HL-60/S4 treated with retinoic acid at 250 ng/mL for 4 days and 3 days (cell line): ENCODE measurements at regions not wholly inside any gene's neighbourhood (a gene's known extent, or its start where the extent isn't known, plus 50 kb on each side); places are given as distances from the start of the nearest gene placed in this dataset.
"Not testable (repeated sequence)": the region's sequence is repeated elsewhere in the genome, so short reads cannot be mapped to it uniquely, and the experiment has no call there.

Experiments used
- in situ Hi-C: fragments of 300-500 bp; cut with MboI; formaldehyde crosslinking; loops from 2 replicates; pipeline ENCODE4 v1.7.0; 2022; ENCODE audit warnings: low sequenced_read_pairs

GRCh38 chr5:124836314-124836713 lies 89.9 kb upstream of the ZNF608 start:
- in situ Hi-C loops = not testable (repeated sequence)

GRCh38 chr5:124839371-124839998 lies 93.0 kb upstream of the ZNF608 start:
- in situ Hi-C loops = no loop called here

- in situ Hi-C loops = no loop called here
Measured at GRCh38 chr5:124841829-124842712, 95.6 kb upstream of the ZNF608 start.

DNA sequence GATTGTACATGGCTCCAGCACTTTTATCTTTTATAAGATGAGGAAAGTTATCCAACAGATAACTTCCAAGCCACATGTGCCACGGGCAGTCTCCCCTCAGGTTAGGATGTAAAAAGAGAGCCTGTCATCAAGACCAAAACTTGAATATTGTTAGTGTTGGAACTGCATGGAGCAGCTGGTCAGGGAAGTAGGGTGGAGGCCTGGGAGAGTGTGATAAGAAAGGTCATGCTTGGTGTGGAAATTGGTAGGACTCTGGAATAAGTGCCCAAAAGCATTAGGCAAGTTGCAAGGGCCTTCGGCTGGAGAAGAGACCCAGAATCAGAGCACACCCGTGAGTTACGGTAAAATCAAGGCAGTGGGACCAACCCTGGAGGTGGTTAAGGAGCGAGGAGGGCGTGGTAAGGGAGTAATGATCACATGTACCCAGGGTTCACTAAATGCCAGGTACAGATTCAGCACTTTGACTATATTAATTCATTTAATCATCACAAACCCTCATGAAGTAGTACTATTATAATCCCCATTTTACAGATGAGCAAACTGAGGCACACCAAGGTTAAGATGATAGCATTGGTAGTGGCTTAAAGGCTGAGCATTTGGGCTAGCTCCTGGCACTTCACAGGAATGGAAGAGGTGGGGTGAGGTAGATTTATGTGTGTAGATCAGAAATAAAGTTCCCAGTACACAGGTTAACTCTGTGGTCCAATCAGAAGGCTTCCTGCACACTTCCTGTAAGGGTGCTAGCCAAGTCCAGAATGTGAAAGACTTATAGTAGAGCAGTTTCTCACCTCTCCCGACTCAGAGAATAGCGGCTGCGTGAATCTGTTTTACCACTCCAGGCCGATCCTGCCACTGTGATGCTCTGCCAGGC lies 96.5 kb upstream of the ZNF608 start:
- in situ Hi-C loops = no loop called here

DNA sequence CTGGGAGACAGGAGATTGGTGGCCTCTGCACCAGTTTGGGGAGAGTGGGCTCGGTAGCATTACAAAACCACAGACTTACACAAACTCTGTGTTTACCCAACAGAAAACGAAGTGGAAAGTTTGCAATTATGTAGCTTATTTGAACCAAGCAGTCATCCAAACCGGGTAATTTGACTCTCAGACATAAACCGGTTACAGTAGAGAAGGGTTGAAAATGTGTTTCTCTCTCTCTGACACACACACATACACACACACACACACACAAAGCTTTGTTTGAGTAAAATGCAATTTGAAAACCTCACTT lies 97.1 kb upstream of the ZNF608 start:
- in situ Hi-C loops = no loop called here

DNA sequence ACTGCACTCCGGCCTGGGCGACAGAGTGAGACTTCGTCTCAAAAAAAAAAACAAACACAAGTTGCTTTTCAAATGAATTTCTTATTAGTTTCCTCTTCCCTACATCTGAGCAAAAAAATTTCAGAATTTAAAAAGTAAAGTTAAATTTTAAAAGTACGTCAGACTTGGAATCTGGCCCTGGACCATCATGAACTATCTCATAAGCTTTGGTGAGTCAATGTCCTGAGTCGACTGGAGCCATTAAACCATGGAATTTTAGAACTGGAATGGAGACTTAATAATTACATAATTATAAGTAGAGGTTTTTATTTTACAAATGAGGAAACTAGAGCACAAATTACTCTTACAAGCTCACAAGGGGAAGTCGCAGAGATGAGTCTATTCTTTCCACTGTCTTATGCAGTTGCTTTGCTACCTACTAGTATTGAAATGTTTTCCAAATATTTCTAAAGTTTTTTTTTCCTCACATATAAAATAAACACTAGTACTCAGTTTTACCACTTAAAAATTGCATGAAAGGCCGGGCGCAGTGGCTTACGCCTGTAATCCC lies 98.0 kb upstream of the ZNF608 start:
- in situ Hi-C loops = no loop called here

- in situ Hi-C loops = no loop called here
Measured at GRCh38 chr5:124847907-124848306, 101.5 kb upstream of the ZNF608 start.

DNA sequence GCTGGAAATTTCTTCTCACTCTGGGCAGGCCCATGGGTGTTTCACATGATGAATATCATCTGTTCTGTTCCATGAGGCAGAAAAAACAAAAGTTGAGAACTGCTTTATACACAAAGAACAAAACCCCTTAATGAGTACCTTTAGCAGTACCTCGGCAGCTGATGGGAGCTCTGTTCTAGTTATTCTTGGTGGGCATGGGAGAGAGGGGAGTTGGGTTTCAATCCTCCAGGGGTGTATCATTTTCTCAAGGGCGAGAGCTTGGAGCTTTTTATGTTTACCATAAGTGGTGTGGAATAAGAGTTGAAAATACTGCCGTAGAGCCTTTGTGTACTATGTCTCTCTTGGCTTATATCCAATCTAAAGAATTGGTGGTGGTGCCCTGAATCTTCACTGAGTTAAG lies 103.3 kb upstream of the ZNF608 start:
- in situ Hi-C loops = no loop called here

- in situ Hi-C loops = no loop called here
Measured at GRCh38 chr5:124856726-124857125, 110.3 kb upstream of the ZNF608 start.

DNA sequence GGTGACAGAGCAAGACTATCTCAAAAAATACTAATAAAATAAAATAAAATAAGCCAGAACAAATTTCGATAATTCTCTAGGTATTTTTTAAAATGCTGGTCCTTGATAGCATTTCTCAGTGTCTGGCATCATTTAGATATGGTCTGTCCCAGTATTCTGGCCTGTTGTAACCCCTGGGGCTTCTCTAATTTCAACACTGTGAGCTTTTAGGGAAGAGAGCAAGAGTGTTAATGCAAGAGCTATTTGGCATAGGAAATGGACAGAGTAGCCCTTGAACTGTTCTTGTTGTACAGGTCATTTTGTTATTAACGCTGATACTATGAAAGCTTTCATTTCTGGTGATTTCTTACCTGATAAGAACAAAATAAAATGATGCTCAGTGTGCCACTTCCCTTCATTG lies 112.2 kb upstream of the ZNF608 start:
- in situ Hi-C loops = no loop called here

- in situ Hi-C loops = no loop called here
Measured at GRCh38 chr5:124859027-124859426, 112.6 kb upstream of the ZNF608 start.

DNA sequence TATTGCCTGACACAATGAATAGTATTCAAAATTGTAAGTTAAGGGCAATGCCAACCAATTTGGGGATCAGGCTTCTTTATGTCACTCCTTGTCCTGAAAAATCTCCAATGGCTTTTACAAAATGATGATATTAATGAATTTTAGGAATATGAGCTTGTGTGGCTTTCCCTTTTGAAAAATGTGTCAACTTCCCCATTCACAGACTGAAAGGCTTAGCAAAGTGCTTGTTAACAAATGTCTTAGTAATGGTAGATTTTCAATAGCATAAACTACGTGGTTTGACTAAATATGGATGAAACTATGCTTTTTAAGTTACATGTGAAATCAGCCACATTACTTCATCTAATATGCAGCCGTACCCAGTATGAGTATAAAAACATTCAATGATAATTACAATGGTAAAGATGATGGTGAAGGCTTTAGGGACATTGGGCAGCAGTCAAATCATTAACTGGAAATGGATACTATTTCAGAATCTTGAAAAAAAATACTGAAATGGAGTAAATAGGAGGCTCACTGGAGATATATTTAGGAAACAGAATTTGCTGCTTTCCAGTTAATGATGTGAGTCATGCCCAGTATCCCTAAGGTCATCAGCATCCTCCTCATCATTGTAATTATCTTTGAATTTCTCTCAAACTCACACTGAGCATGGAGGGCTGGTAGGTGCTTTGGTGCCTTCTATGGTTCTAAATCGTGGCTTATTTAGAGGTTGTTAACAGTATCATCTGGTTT lies 113.3 kb upstream of the ZNF608 start:
- in situ Hi-C loops = no loop called here

DNA sequence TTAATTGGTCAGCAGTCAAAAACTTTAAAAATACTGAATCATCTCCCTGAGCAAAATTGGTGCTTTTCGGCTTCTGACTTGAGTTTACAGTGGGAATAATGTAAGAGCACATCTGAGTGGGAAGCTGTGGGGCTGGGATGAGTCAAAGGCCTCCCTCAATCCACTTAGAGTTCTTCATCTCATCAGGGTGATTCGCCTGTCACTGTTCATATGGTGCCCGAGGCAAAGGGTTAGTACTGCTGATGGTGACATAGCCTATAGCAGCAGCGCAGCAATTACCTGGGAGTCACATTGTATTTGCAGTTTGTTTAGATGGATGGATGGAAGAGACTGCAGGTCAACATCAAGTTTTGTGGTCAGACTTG lies 113.8 kb upstream of the ZNF608 start:
- in situ Hi-C loops = no loop called here

DNA sequence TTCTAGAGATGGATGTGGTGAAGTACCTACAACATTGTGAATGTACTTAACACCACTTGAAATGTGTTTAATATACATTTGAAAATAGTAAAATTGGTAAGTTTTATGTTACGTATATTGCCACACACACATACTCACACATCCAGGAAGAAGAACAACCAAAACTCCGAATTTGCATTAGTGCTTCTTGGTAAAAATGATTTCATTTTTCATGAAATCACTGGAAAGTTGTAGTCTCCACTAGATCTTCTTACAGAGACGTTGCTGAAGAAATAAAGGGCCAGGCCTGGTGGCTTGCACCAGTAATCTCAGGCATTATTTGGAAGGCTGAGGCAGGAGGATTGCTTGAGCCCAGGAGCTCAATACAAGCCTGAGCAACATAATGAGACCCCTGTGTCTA lies 118.6 kb upstream of the ZNF608 start:
- in situ Hi-C loops = no loop called here

- in situ Hi-C loops = no loop called here
Measured at GRCh38 chr5:124865603-124866354, 119.3 kb upstream of the ZNF608 start.

DNA sequence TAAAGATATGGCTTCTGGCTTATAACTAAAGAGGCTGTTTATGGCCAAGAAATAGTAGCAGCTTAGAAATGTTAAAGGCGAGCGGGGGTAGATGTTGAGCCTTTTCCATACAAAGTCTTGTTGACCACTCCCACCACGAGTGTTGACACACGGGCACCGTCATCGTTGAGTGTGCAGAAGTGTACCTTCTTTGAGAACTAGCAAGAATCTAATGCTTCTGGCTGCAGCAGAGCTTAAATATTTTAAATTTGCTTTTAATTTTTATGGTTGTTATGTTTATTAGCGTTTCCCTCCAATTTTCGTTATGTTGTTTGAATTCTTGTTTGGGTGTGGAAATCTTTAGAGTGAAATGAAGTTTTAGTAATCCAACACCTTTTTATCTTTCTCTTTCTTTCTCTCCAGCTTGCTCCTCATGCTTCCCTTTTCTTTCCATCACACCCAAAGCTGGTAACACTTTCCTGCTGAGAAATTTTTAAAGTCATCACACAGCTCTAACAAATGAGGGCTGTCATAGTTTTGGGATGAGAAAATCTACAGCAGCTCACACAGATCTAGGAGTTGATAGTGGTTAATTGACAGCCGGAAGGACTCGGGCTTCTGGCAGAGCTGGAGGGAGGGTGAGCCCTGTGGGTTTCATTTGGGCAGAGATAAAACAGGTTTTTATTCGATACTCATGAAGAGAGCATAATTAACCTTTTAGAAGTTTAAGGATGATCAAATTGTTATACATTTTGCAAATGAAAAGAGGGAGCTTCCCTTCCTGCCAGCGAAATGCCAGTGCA lies 120.1 kb upstream of the ZNF608 start:
- in situ Hi-C loops = no loop called here

DNA sequence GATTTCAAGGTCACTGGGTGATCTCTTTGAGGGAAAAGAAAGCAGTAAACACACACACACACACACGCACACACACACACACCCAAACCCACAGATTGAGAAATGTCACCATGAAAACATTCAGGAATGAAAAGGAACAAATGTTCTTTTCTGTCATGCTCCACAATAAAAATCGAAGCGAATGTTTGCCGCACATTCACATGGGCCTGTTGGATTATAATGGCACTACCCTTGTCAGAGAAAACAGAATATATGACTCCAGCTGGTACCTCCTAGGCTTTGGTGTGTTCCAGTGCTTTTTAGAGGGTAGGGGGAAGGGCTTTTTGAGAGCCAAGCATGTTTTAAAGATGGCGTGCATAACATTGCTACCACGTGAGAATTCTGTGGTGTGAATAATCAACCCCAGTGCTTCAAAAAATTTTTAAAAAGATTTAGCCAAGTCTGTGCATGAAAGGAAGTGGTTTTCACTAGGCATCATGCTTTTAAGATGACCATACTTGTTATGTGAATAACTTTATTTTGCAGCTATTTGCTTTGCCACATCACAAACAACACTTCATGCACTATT lies 120.8 kb upstream of the ZNF608 start:
- in situ Hi-C loops = no loop called here

GRCh38 chr5:124868676-124869075 lies 122.2 kb upstream of the ZNF608 start:
- in situ Hi-C loops = no loop called here

DNA sequence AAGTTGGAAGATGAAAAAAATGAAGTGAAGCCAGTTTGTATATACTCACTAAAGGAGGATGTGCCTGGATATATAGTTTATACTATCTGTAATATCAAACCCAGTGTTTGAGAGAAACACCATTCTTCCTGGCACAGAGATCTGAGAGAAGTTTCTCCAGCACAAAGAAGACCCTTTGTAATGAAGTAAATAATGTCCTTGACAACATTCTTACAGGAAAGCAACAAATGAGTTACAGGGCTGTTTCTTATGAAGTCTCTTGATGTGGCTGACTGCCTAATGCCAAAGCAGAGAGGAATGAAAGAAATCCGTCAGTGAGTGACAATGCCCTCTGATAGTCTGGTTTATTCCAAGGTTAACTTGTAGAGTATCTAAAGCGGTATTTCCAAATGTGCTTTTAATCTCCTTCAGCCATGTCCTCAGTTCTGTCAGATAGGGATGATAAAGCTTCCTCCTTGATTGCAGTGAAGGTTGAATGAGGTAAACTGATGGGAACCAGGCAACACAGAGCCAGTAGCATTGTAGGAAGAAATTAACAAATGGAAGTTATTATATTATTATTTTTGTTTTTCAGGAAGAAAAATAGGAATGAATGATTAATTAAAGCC lies 123.1 kb upstream of the ZNF608 start:
- in situ Hi-C loops = no loop called here
